ENCODE measurements at regions not wholly inside any gene's neighbourhood (a gene's known extent, or its start where the extent isn't known, plus 50 kb on each side); places are given as distances from the start of the nearest gene placed in this dataset.

DNA sequence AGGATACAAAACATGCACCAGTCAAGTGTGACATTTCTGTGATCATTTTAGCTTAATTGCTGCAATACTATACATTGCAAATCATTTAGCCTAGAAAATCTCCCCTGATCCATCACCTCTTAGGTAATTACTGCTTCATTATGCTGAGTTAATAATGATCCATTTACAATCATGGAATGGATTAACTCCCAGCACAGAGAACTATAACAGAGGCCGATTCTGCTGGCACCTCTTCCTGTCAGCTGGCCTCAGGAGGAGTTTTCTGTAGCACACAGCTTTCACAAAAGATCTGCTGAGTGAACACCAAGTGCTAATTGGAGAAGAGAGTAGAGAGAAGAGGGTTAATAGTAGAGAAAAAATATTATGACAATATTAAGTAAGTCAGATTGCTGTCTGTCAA is 591.8 kb upstream of the KIRREL3 start:
- no peak for TF ChIP-seq FOSL2 (IDR thresholded peaks at IDR 0.05)
- TF ChIP-seq FOSL2 (CRISPR knock-in tag; IDR thresholded peaks at IDR 0.05), result no peak
- TF ChIP-seq CHD4 (IDR thresholded peaks at IDR 0.05; ENCODE audit: borderline replicate concordance), result no peak
- no peaks in the 10 kb centered on the region for H3K4me1 ChIP-seq
- H3K27ac ChIP-seq, result no peak overlapping the region
- POLR2A ChIA-PET, result no interaction called here
- DNase-seq (ENCODE audit: low read depth in 1 of 2, low spot score in 1 of 2) (no peak), ATAC-seq (no peak), FAIRE-seq (no peak)
- H3K4me3 ChIP-seq, result no peak overlapping the region
- no peak overlapping the region for H3K4me2 ChIP-seq
- no peaks in the 10 kb centered on the region for H3K9me3 ChIP-seq
- WGBS (ENCODE audit: missing lambda C conversion rate), result 0% methylated on average over 1 of the region's 1 CpG
- CTCF ChIA-PET, result no interaction called here

DNA sequence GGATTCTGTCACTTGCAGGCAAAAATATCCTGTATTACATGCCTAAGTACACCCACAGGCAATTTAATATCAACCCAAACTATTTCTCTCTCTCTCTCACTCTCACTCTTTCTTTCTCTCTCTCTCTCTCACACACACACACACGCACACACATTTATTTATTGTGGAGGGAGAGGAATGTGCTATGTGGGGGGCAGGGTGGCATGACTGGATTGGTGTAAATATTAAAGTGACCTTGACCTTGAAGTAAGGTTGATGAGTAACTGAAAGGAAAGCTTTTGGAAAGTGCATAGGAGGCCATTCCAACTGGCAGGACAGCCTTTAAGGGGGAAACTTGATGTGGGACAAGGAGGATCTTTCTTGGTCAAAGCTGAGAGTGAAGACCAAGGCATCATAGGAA is 589.7 kb upstream of the KIRREL3 start:
- H3K9me3 ChIP-seq, result no peaks in the 10 kb centered on the region
- no peak for ATAC-seq
- TF ChIP-seq, protein P1, sequence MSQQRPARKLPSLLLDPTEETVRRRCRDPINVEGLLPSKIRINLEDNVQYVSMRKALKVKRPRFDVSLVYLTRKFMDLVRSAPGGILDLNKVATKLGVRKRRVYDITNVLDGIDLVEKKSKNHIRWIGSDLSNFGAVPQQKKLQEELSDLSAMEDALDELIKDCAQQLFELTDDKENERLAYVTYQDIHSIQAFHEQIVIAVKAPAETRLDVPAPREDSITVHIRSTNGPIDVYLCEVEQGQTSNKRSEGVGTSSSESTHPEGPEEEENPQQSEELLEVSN (IDR thresholded peaks at IDR 0.05; ENCODE audit: borderline replicate concordance, low read depth), result no peak
- TF ChIP-seq RNF2 (IDR thresholded peaks at IDR 0.05; ENCODE audit: borderline replicate concordance, low read depth) (no peak), RAD21 (conservative IDR thresholded peaks at IDR 0.05 in 1 of 2, IDR thresholded peaks at IDR 0.05 in 1 of 2) (no peak), MAZ (IDR thresholded peaks at IDR 0.05; ENCODE audit: borderline replicate concordance, low read depth, low read length) (no peak), EHMT2 (IDR thresholded peaks at IDR 0.05; ENCODE audit: low read depth) (no peak), FOSB (CRISPR knock-in tag; IDR thresholded peaks at IDR 0.05) (no peak), ZC3H11A (IDR thresholded peaks at IDR 0.05) (no peak)
- TF ChIP-seq, protein P2, sequence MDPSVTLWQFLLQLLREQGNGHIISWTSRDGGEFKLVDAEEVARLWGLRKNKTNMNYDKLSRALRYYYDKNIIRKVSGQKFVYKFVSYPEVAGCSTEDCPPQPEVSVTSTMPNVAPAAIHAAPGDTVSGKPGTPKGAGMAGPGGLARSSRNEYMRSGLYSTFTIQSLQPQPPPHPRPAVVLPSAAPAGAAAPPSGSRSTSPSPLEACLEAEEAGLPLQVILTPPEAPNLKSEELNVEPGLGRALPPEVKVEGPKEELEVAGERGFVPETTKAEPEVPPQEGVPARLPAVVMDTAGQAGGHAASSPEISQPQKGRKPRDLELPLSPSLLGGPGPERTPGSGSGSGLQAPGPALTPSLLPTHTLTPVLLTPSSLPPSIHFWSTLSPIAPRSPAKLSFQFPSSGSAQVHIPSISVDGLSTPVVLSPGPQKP (IDR thresholded peaks at IDR 0.05; ENCODE audit: low read depth, low read length), result no peak
- TF ChIP-seq, protein P3, sequence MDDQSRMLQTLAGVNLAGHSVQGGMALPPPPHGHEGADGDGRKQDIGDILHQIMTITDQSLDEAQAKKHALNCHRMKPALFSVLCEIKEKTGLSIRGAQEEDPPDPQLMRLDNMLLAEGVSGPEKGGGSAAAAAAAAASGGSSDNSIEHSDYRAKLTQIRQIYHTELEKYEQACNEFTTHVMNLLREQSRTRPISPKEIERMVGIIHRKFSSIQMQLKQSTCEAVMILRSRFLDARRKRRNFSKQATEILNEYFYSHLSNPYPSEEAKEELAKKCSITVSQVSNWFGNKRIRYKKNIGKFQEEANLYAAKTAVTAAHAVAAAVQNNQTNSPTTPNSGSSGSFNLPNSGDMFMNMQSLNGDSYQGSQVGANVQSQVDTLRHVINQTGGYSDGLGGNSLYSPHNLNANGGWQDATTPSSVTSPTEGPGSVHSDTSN (IDR thresholded peaks at IDR 0.05), result no peak
- TF ChIP-seq, protein P4, sequence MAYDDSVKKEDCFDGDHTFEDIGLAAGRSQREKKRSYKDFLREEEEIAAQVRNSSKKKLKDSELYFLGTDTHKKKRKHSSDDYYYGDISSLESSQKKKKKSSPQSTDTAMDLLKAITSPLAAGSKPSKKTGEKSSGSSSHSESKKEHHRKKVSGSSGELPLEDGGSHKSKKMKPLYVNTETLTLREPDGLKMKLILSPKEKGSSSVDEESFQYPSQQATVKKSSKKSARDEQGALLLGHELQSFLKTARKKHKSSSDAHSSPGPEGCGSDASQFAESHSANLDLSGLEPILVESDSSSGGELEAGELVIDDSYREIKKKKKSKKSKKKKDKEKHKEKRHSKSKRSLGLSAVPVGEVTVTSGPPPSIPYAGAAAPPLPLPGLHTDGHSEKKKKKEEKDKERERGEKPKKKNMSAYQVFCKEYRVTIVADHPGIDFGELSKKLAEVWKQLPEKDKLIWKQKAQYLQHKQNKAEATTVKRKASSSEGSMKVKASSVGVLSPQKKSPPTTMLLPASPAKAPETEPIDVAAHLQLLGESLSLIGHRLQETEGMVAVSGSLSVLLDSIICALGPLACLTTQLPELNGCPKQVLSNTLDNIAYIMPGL (CRISPR knock-in tag; IDR thresholded peaks at IDR 0.05; ENCODE audit: borderline replicate concordance), result no peak
- TF ChIP-seq, protein P5, sequence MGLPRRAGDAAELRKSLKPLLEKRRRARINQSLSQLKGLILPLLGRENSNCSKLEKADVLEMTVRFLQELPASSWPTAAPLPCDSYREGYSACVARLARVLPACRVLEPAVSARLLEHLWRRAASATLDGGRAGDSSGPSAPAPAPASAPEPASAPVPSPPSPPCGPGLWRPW (IDR thresholded peaks at IDR 0.05), result no peak
- CTCF ChIA-PET, result interaction anchor here (1.5 kb wide), 1 partner anchor 10 kb away, joined by 3 read pairs; no protein-coding TSS in a partner anchor
- H3K4me1 ChIP-seq, result no peaks in the 10 kb centered on the region
- WGBS (ENCODE audit: missing lambda C conversion rate), result 0% methylated on average over 1 of the region's 1 CpG
- POLR2A ChIA-PET, result no interaction called here
- H3K27ac ChIP-seq, result no peak overlapping the region
- no peak overlapping the region for H3K4me3 ChIP-seq
- H3K4me2 ChIP-seq, result no peak overlapping the region
- DNase-seq (ENCODE audit: low read depth in 1 of 2, low spot score in 1 of 2), result no peak
- FAIRE-seq, result no peak

DNA sequence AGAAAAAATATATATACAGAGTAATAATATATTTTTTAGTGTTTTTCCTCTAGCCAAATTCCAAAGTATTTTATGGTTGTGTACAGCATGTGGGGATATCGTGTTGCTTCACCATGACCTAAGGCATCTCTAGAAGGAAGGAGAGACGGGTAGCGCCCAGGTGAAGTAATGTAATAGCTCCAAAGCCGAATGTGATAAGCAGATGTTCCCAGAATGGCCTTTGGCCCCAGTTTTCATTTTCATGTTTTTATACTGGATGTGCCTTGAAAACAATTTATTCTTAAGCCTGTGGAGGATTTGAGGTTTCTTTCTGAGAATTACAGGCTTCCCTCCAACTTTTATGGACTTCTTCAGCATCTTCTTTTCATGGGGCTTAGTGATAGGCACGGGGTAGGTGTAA is 587.9 kb upstream of the KIRREL3 start:
- under 1% methylated on average over 5 of the region's 5 CpGs for WGBS (ENCODE audit: missing lambda C conversion rate)
- ChIA-PET POLR2A (no interaction called here), CTCF (no interaction called here)
- DNase-seq (ENCODE audit: low read depth in 1 of 2, low spot score in 1 of 2), result no peak
- ATAC-seq, result no peak
- Histone ChIP-seq H3K4me1 (no peaks in the 10 kb centered on the region), H3K4me2 (no peak overlapping the region), H3K9me3 (no peaks in the 10 kb centered on the region), H3K4me3 (no peak overlapping the region), H3K27ac (no peak overlapping the region)
- no peak for FAIRE-seq
- no peak for TF ChIP-seq FOSB (CRISPR knock-in tag; IDR thresholded peaks at IDR 0.05)
- no peak for TF ChIP-seq RCOR1 (IDR thresholded peaks at IDR 0.05; ENCODE audit: low read depth, low read length)
- TF ChIP-seq JUN (IDR thresholded peaks at IDR 0.05), result no peak
- TF ChIP-seq NFE2L2 (conservative IDR thresholded peaks at IDR 0.05; ENCODE audit: low read length), result no peak
- no peak for TF ChIP-seq CBX8 (IDR thresholded peaks at IDR 0.05)
- TF ChIP-seq PHF8 (IDR thresholded peaks at IDR 0.05; ENCODE audit: borderline replicate concordance, low read depth), result no peak
- no peak for TF ChIP-seq JUNB (IDR thresholded peaks at IDR 0.05)
